ENCODE measurements at regions not wholly inside any gene's neighbourhood (a gene's known extent, or its start where the extent isn't known, plus 50 kb on each side); places are given as distances from the start of the nearest gene placed in this dataset.

DNA sequence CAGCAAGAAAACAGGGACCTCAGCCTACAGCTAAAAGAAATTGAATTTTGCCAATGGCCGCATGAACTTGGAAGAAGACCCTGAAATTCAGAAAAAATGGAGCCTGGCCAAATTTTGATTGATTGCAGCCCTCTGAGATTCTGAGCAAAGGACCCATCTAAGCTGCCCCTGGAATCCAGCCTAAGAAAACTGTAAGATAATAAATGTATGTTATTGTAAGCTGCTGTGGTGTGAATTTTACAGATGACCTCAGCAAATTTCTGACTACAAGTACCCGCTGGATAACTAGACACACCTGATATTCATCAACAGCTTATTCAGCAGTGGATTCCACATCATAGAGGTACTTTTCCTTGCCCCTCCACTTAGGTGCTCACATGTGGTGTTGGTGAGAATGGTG is 119.5 kb upstream of the EPHA5 start:
- Histone ChIP-seq H3K9me3 (no peaks in the 10 kb centered on the region), H3K4me3 (no peak overlapping the region), H3K4me1 (no peaks in the 10 kb centered on the region), H3K36me3 (no peaks in the 10 kb centered on the region), H3K27me3 (no peaks in the 10 kb centered on the region), H3K27ac (replicated peaks in 1 of 4) (no peak overlapping the region)
- intact Hi-C loops (cut with DNase I): no loop called here
- DNase-seq (ENCODE audit: extremely low spot score): no peak
- WGBS: 41% methylated on average over 2 of the region's 2 CpGs
- no peak for TF ChIP-seq POLR2AphosphoS5 (IDR thresholded peaks at IDR 0.05)
- no peak for TF ChIP-seq POLR2A (IDR thresholded peaks at IDR 0.05; ENCODE audit: low read depth)
- TF ChIP-seq EP300 (IDR thresholded peaks at IDR 0.05): no peak
- TF ChIP-seq, protein P1, sequence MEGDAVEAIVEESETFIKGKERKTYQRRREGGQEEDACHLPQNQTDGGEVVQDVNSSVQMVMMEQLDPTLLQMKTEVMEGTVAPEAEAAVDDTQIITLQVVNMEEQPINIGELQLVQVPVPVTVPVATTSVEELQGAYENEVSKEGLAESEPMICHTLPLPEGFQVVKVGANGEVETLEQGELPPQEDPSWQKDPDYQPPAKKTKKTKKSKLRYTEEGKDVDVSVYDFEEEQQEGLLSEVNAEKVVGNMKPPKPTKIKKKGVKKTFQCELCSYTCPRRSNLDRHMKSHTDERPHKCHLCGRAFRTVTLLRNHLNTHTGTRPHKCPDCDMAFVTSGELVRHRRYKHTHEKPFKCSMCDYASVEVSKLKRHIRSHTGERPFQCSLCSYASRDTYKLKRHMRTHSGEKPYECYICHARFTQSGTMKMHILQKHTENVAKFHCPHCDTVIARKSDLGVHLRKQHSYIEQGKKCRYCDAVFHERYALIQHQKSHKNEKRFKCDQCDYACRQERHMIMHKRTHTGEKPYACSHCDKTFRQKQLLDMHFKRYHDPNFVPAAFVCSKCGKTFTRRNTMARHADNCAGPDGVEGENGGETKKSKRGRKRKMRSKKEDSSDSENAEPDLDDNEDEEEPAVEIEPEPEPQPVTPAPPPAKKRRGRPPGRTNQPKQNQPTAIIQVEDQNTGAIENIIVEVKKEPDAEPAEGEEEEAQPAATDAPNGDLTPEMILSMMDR (IDR thresholded peaks at IDR 0.05): no peak

DNA sequence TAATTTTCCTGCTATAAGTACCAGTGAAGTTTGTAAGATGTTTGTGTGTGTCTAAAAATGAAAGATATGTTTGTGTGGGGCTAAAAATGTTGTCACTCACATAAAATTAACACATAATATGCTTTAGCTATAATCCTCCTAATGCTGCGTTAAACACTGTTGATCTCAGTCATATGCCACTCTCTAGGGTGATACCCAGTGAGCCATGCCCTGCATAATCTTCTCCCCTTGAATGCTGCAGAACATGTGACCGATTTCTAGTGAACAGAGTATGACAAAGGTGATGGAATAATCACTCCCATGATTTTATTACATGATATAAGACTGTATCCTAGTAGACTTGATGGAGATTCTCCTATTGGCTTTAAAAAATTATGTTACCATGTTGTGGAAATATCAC is 119.1 kb upstream of the EPHA5 start:
- TF ChIP-seq POLR2A (IDR thresholded peaks at IDR 0.05; ENCODE audit: low read depth) (no peak), EP300 (IDR thresholded peaks at IDR 0.05) (no peak)
- TF ChIP-seq, protein P1 (IDR thresholded peaks at IDR 0.05): no peak
- no peaks in the 10 kb centered on the region for H3K27me3 ChIP-seq
- H3K27ac ChIP-seq (replicated peaks in 1 of 4): no peak overlapping the region
- H3K4me1 ChIP-seq: no peaks in the 10 kb centered on the region
- no peak for DNase-seq (ENCODE audit: extremely low spot score)
- 65% methylated on average over 2 of the region's 2 CpGs for WGBS
- H3K36me3 ChIP-seq: no peaks in the 10 kb centered on the region
- H3K9me3 ChIP-seq: no peaks in the 10 kb centered on the region
- H3K4me3 ChIP-seq: no peak overlapping the region
- intact Hi-C loops (cut with DNase I): no loop called here

DNA sequence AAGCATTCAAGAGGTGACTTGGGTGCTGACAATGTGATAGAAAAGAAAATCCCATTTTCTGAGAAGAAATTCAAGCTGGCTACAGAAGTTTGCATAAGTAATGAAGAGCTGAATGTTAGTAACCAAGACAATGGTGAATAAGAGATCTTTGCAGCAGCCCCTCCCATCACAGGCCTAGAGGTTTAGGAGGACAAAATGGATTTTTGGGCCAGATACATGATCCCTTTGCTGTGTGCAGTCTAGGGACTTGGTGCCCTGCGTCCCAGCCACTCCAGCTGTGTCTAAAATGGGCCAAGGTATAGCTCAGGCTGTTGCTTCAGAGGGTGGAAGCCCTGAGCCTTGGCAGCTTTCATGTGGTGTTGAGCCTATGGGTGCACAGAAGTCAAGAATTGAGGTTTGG is 107.0 kb upstream of the EPHA5 start:
- Histone ChIP-seq H3K36me3 (no peaks in the 10 kb centered on the region), H3K27me3 (no peaks in the 10 kb centered on the region), H3K27ac (replicated peaks in 1 of 4) (no peak overlapping the region), H3K4me1 (no peaks in the 10 kb centered on the region), H3K4me3 (no peak overlapping the region), H3K9me3 (peaks cover 0 to 7% (median 0%) of the 10 kb centered on the region in 4 donors)
- WGBS: 60% methylated on average over 1 of the region's 1 CpG
- no peak for DNase-seq (ENCODE audit: extremely low spot score)
- TF ChIP-seq, protein P1 (IDR thresholded peaks at IDR 0.05): no peak
- TF ChIP-seq POLR2A (IDR thresholded peaks at IDR 0.05; ENCODE audit: low read depth) (no peak), POLR2AphosphoS5 (IDR thresholded peaks at IDR 0.05) (no peak), EP300 (IDR thresholded peaks at IDR 0.05) (no peak)
- intact Hi-C loops (cut with DNase I): no loop called here

DNA sequence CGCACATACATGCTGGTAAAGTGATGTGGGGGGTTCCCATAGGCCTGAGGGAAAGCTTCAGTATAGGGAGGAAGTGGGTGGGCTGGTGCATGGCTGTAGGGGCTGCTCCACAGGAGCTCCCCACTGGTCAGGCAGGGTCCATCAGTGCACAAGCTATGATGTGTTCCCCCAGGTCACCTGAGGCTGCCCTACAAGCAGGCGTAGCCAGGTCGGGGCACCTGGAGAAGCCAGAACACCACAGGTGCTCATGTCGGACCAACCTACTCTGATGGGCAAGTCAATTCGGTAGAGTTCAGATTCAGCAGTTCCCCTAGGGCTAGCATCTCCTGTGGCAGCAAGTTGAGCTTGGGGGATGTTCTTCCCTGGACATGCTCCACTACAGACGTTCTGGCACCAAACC is 103.3 kb upstream of the EPHA5 start:
- H3K4me3 ChIP-seq: no peak overlapping the region
- DNase-seq (ENCODE audit: extremely low spot score): no peak
- no peaks in the 10 kb centered on the region for H3K36me3 ChIP-seq
- 96% methylated on average over 3 of the region's 6 CpGs for WGBS
- H3K27me3 ChIP-seq: no peaks in the 10 kb centered on the region
- peaks cover 0 to 11% (median 0%) of the 10 kb centered on the region in 4 donors for H3K9me3 ChIP-seq
- H3K4me1 ChIP-seq: no peaks in the 10 kb centered on the region
- intact Hi-C loops (cut with DNase I): no loop called here
- H3K27ac ChIP-seq (replicated peaks in 1 of 4): no peak overlapping the region
- TF ChIP-seq EP300 (IDR thresholded peaks at IDR 0.05) (no peak), POLR2A (IDR thresholded peaks at IDR 0.05; ENCODE audit: low read depth) (no peak), POLR2AphosphoS5 (IDR thresholded peaks at IDR 0.05) (no peak)
- TF ChIP-seq, protein P1 (IDR thresholded peaks at IDR 0.05): no peak

DNA sequence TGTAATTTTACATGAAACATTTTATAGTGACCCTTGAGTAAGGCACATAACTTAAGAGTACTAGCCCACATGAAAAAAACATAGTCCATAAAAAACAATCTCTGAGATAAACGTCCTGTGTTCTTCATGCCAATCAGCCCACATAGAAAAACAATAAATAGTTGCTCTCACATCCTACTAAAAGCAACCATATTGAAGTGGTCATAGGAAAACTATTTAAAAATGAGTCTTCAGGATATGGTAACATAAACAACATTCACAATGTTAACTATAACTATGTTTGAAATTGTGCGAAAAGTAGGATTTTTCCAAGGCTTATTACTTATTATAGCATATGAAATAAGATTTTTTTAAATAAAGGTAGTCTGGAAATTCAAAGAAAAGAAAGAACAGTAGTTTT is 77.1 kb upstream of the EPHA5 start:
- intact Hi-C loops (cut with DNase I): no loop called here
- Histone ChIP-seq H3K27ac (replicated peaks in 1 of 4) (no peak overlapping the region), H3K27me3 (no peaks in the 10 kb centered on the region), H3K9me3 (no peaks in the 10 kb centered on the region), H3K36me3 (no peaks in the 10 kb centered on the region), H3K4me1 (no peaks in the 10 kb centered on the region), H3K4me3 (no peak overlapping the region)
- WGBS: 7% methylated on average over 2 of the region's 2 CpGs
- TF ChIP-seq, protein P1 (IDR thresholded peaks at IDR 0.05): no peak
- no peak for TF ChIP-seq POLR2AphosphoS5 (IDR thresholded peaks at IDR 0.05)
- no peak for TF ChIP-seq EP300 (IDR thresholded peaks at IDR 0.05)
- TF ChIP-seq POLR2A (IDR thresholded peaks at IDR 0.05; ENCODE audit: low read depth): no peak
- no peak for DNase-seq (ENCODE audit: extremely low spot score)

Data from esophagus muscularis mucosa (tissue), 4 donors.